Activated CD4-positive, alpha-beta T cell treated with anti-CD3 and anti-CD28 coated beads for 24 hours (primary cell): ENCODE measurements at regions not wholly inside any gene's neighbourhood (a gene's known extent, or its start where the extent isn't known, plus 50 kb on each side); places are given as distances from the start of the nearest gene placed in this dataset.
"Not testable (repeated sequence)": the region's sequence is repeated elsewhere in the genome, so short reads cannot be mapped to it uniquely, and the experiment has no call there.

Source experiments
- DNase-seq, 2 donors: peaks; one replicate each; pipeline ENCODE4 v3.0.0-alpha.2; 2020; ENCODE audit warnings: low read depth in 2 of 2

- DNase-seq, result no peak
Measured at GRCh38 chr13:42478531-42479156, 95.3 kb upstream of the TNFSF11 start.

GRCh38 chr13:42484386-42484785, 89.6 kb upstream of the TNFSF11 start:
- no peak for DNase-seq

DNA sequence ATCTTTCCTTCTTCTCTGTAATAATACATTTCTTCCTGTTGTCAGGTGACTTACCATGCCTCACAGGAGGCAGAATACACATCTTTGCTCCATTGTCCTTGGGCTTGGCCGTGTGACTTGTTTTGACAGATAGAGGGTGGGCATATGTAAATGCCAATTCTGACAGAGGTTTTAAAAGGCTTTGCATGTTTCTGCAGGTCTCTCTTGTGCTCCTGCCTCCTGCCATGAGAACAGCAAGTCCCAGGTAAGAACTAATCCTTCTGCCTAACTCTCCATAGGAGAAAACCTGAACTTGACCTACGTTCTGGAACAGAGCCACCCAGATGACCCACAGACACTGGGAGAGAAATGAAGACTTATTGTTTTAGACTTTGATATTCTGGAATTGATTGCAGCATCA, 88.7 kb upstream of the TNFSF11 start:
- DNase-seq, result no peak

GRCh38 chr13:42486711-42487198, 87.2 kb upstream of the TNFSF11 start:
- no peak for DNase-seq

DNA sequence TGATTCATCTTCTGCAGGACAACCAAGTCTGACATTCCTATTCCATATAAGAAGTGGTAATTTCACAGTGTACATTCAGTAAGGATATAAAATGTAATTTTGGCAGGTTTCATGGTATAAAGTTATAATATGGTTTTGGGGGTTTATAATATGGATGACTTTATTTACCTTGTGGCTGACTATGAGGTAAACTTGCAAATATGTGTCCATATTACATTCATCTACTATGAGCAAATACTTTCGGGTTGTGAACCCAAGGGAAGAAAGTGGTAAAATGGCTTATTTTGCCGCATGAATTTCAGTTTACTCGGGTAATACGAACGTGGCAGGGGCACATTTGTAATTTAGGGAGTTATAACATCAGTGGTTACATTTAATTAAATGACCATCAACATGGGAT, 86.7 kb upstream of the TNFSF11 start:
- DNase-seq, result no peak

GRCh38 chr13:42490676-42491075, 83.3 kb upstream of the TNFSF11 start:
- no peak for DNase-seq

DNA sequence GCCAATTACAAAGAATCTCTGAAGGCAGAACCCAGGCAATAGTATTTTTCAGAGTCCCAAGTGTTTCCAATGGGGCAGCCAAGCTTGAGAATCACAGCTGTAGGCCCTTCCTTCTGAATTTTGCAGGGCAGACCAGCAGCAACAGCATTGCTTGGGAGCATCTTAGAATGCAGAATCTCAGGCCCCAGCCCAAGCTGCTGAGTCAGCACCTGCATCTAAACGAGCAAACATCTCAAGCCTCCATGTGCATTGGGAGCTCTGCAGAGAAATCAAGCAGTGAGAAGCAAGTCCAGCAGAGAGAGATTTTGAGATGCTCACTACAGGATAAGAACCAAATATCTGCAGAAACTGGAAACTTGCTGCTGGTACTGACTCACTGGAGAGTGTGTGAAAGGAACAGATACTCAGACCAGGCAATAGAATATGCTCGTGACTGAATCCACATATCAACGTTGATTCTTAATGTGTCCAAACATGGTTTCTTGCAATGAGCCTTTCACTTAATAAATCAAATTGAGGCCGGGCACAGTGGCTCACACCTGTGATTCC, 81.5 kb upstream of the TNFSF11 start:
- no peak for DNase-seq

GRCh38 chr13:42494157-42494556, 79.8 kb upstream of the TNFSF11 start:
- no peak for DNase-seq

DNA sequence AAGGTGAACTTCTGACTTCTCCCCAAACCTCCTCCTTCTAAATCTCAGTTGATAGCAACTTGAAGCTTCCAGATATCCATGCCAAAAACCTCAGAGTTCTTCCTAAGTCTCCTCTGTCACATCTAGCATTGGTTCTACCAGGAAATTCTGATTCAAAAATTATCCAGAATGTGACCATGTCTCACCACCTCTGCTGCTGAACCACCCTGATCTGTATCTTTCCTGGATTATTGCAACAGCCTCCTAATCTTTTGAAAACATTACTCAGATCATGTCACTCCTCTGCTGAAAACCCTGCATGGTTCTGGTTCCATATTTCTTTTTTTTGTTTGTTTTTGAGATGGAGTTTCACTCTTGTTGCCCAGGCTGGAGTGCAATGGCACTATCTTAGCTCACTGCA, 78.7 kb upstream of the TNFSF11 start:
- no peak for DNase-seq

GRCh38 chr13:42495751-42496150, 78.2 kb upstream of the TNFSF11 start:
- no peak for DNase-seq

DNA sequence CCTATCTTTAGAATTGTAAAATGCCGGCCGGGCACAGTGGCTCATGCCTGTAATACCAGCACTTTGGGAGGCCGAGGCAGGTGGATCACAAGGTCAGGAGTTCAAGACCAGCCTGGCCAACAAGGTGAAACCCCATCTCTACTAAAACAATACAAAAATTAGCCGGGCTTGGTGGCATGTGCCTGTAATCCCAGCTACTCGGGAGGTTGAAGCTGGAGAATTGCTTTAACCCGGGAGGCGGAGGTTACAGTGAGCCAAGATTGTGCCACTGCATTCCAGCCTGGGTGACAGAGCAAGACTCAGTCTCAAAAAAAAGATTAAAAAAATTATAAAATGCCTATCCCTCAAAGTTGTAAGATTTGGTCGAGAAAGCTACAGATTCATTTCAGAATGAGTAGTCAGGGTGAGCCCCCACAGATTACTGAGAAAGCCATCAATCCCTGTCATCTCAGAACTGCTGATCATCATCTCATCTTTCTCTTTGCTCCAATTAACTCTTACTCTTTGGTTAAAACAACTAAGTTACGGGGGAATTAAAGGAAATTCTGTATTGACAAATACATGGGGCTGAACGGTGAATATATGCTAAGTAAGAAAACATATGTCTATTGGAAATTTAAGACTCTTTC, 76.9 kb upstream of the TNFSF11 start:
- DNase-seq, result not testable (repeated sequence)

GRCh38 chr13:42497798-42498197, 76.2 kb upstream of the TNFSF11 start:
- DNase-seq, result no peak

DNA sequence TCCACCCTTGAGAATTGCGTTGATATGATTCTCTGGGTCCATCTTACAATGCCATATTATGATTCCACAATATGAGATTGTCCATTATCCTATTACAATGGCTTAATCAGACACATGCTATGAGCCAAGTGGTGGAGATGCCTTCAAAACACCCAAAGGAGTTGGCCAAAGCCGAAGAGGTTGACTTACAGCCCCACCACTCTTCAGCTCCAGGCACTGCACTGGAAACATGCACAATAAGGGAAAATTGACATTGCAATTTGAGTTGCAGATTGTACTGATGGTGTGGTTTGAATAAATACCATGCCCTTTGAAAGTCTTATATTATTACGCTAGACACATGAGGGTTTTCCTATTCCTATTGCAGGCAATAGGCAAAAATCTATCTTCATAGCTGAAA, 75.4 kb upstream of the TNFSF11 start:
- DNase-seq, result no peak
